ENCODE measurements at regions not wholly inside any gene's neighbourhood (a gene's known extent, or its start where the extent isn't known, plus 50 kb on each side); places are given as distances from the start of the nearest gene placed in this dataset.

- TF ChIP-seq CTCF (IDR thresholded peaks at IDR 0.05; ENCODE audit: low read depth, low read length): no peak
- H3K4me3 ChIP-seq (replicated peaks in 1 of 2; ENCODE audit: low read depth in 2 of 2, low read length in 2 of 2): no peak overlapping the region
- DNase-seq (ENCODE audit: low read depth in 2 of 2): no peak
Observed at GRCh38 chr2:20534913-20535801, 88.3 kb downstream of the RHOB start.

GRCh38 chr2:20536619-20537422 lies 89.9 kb downstream of the RHOB start:
- H3K4me3 ChIP-seq (replicated peaks in 1 of 2; ENCODE audit: low read depth in 2 of 2, low read length in 2 of 2): no peak overlapping the region
- TF ChIP-seq CTCF (IDR thresholded peaks at IDR 0.05; ENCODE audit: low read depth, low read length): no peak
- no peak for DNase-seq (ENCODE audit: low read depth in 2 of 2)

- no peak for DNase-seq (ENCODE audit: low read depth in 2 of 2)
- H3K4me3 ChIP-seq (replicated peaks in 1 of 2; ENCODE audit: low read depth in 2 of 2, low read length in 2 of 2): no peak overlapping the region
- no peak for TF ChIP-seq CTCF (IDR thresholded peaks at IDR 0.05; ENCODE audit: low read depth, low read length)
Observed at GRCh38 chr2:20537423-20538307, 90.8 kb downstream of the RHOB start.

GRCh38 chr2:20538308-20539132 lies 91.6 kb downstream of the RHOB start:
- no peak overlapping the region for H3K4me3 ChIP-seq (replicated peaks in 1 of 2; ENCODE audit: low read depth in 2 of 2, low read length in 2 of 2)
- no peak for TF ChIP-seq CTCF (IDR thresholded peaks at IDR 0.05; ENCODE audit: low read depth, low read length)
- no peak for DNase-seq (ENCODE audit: low read depth in 2 of 2)

- no peak for TF ChIP-seq CTCF (IDR thresholded peaks at IDR 0.05; ENCODE audit: low read depth, low read length)
- DNase-seq (ENCODE audit: low read depth in 2 of 2): peak; percentile 23
- H3K4me3 ChIP-seq (replicated peaks in 1 of 2; ENCODE audit: low read depth in 2 of 2, low read length in 2 of 2): no peak overlapping the region
Observed at GRCh38 chr2:20539133-20539719, 92.4 kb downstream of the RHOB start.

Data from cardiac fibroblast (primary cell).